NCI-H2029 (cell line): ENCODE measurements at regions not wholly inside any gene's neighbourhood (a gene's known extent, or its start where the extent isn't known, plus 50 kb on each side); places are given as distances from the start of the nearest gene placed in this dataset.

ENCODE experiments used
- DNase-seq: peaks from one replicate; lab custom pipeline; 2025; lab: John Stamatoyannopoulos, UW

DNA sequence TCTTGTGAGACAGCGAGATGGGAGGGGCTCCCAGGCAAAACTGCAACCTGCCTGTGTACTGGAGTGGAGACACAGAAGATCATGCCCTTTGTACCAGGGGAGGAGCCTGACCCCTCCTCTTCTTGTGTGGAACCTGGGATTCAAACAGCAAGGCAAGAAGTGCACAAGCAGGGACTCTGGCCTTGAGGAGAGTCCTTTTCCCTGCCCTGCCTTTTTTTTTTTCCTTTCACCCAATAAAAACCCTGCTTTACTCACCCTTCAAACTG is 251.8 kb upstream of the OPRM1 start:
- DNase-seq: no peak

DNA sequence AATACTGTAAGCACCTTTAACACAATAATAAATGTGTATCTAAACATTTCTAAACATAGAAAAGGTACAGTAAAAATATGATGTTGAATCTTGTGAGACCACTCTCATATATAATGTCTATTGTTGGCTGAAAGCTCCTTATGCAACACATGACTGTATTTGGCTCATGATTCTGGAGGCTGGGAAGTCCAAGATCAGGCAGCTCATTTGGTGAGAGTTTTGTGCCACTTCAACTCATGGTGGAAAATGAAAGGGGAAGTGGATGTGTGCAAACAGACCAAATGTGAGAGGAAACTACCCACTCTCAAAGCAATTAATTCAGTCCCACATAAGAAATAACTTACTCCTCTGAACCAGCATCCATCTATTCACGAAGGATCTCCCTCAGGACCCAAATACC is 257.7 kb upstream of the OPRM1 start:
- DNase-seq: no peak

DNA sequence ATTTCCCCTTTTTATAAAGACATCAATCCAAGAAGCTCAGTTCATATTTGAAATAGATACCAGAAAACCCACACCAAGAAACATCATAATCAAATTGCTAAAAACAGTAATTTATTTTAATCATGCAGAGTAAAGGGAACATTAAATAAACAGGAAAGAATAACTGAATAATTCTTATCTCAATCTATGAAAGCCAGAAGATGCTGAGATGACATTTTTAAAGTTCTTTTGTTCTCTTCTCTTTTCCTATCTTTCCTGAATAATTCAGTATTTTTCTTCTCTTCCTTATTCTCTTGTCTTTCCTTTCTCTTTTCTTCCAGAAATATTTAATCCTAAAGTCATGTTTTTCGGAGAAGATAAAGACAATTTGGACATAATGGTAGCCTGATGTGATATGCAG is 259.0 kb upstream of the OPRM1 start:
- DNase-seq: no peak

DNA sequence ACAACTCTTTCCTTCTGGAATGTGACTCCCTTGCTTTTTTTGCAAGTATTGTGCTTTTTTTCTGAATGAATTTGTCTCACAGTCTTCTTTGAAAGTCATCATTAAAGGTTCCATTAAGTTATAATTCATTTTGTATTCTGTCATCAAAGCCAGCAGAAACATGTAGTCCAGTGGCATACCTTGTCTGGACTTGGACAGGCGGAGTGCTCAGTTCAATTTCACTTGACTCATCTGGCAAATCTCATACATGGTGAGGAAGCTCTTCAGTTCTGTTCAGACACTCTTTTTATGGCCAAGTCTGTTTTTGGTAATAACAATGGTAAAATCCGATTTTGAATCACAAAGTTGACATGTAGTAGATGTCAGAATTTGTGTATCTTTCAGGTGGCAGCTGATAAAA is 260.8 kb upstream of the OPRM1 start:
- DNase-seq: no peak

DNA sequence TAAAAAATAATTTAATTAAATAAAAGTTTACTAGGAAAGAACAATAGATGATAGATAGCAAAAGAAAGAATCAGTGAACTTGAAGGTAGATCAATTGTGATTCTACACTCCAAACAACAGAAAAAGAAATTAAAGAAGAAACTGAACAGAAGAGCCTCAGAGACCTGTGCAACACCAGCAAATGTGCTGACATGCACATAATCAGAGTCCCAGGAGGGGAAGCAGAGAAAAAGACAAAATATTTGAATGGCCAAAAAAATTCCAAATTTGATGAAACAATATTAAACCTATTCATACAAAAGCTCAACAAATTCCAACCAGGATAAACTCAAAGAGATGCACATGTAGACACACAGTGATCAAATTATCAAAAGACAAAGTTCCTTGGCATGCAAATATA is 267.5 kb upstream of the OPRM1 start:
- no peak for DNase-seq

DNA sequence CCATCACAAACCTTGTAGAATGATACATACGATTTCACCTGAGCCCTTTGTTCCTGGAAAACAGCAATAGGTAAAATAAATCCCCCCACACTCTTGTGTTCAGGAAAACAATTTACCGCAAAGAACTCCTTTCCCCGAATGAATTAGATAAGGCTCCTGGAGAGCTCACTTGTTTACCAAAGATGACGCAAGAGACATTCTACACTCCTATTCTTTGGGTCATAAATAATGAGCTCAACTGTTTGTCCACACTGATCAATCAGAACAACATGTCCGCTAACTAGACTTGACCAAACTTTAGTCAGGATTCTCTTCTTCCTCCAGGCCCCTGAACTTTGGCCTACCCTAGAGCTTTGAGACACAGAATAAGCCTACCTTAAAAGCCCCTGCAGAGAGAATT is 271.9 kb upstream of the OPRM1 start:
- no peak for DNase-seq

DNA sequence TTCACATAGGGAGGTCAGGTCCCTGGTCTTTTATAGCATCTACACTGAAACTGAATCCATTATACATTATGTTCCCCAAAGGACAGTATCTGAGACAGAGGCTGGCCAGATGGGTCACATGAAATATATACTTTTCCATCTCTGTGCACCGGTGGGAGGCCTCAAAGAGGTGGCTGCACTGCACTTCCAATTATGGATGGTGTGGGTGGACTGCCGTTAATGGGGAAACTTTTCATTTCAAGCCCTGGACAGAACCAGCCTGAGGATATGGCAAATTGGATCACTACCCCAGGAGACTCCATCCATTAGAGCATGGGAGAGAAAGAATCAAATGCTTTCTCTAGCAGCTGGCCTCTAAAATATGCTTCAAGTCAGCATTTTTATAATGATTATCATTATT is 280.5 kb upstream of the OPRM1 start:
- DNase-seq: no peak

DNA sequence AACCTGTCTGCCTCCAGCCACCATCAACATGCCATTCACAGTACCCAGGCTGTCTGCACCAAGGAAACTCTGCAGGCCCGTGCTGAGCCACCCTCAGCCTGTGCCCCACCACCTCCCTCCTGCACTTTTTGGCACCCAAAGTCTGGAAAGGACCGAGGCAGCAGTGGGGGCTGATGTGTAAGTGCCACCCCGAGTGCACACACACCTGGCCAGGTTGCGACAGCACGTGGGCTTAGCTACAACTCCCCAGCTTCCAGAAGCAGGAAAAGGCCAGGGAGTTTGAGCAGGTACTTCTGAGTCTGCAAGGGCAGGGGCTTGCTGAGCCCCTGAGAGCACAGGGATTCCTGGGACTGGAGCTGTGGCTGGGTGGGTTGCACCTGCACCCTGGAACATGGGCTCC is 303.3 kb upstream of the OPRM1 start:
- no peak for DNase-seq

DNA sequence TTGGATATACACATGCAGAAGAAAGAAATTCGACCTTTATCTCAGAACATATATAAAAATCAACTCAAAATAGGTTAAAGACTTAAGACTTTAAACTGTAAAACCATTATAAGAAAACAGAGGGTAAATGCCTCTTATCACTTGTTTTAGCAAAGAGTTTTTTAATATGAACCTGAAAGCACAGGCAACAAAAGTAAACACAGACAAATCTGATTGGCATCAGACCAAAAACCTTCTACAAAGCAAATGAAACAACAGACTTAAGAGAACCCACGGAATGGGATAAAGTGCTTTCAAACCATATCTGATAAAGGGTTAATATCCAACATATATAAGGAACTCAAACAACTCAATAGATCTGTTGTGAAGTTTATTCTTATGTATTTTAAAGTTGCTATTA is 309.9 kb upstream of the OPRM1 start:
- no peak for DNase-seq

DNA sequence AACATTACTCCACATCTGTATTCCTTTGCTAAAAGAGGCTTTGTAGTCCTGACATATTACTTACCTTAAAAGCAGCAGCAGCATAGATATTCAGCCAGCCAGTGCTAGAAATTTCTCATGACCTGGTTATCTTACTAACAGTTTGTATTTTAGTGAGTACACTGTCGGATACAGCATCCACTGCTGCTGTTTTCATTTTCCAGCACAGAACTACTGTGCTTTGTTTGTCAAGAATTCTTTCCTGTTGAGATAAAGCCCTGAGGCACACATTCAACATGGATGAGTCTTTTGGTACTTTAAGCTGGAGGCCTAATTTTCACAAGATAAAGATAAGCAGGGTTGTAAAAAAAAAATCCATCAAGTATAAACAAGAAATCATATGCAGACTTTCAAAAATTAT is 311.2 kb upstream of the OPRM1 start:
- DNase-seq: no peak

DNA sequence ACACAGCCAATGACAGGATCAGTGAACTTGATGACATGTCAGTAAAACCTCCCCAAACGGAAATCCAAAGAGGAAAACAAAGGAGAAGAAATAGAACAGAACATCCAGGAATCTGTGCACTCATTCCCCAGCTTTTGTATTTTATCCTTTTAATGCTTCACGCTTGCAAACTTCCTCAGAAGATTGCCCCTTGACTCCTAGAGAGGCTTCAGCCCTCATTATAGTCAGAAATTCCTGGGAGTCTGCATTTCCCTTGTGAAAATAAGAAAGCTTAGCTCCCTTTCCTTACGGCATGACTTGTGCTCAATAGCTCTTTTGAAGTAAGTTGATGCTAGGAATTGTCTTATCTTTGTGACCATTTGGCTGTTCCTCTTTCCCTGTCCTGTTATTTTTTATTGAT is 313.6 kb upstream of the OPRM1 start:
- no peak for DNase-seq

DNA sequence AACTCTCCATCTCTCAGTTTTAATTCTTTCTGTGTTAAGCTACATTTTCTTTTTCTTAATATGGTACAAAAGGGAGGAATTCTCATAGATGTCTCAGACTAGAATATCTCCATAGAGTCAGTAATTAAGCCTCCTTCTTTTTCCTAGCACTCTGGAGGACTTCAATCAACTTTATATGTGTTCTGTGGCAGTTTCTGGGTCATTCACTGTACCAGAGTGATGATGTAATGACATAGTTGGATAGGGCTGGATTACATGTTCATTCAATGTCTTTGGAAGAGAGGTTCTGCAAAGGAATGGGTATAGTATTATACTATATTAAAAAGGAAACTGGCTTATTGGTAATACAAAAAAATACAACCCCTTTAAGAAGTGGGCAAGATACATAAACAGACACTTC is 318.3 kb upstream of the OPRM1 start:
- no peak for DNase-seq

DNA sequence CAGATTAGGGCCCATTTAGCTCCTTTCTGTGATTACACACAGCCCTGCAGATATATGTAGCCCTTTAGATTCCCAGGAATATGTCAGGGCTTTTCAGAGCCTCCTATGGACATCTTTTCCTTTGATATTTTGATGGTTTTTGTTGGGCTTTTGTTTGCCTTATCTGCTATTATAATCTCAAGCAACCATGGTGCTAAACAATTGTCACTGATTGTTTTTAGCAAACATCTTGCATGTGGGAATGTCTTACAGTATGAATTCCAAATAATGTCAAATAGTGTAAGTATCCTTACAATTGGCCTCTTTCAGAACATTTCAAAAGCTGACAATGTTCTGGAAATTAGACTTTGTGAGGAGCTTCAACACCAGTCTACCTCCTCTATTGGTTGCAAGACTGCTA is 333.6 kb upstream of the OPRM1 start:
- DNase-seq: no peak

DNA sequence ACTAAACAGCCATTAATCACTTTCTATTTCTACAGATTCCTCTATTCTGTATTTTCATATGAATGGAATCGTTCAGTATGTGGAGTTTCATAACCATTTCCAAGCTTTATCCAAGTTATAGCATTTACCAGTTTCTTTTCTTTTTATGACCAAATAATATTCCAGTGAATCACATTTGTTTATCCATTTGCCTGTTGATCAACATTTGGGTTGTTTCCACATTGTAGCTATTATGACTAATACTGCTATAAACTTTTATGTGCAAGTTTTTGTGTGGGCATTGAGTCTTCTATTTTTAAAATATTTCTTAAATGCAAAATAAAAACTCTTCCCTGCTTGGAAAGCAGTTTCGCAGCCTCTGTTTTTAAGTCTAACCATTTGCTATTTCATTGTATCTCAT is 336.4 kb upstream of the OPRM1 start:
- no peak for DNase-seq

DNA sequence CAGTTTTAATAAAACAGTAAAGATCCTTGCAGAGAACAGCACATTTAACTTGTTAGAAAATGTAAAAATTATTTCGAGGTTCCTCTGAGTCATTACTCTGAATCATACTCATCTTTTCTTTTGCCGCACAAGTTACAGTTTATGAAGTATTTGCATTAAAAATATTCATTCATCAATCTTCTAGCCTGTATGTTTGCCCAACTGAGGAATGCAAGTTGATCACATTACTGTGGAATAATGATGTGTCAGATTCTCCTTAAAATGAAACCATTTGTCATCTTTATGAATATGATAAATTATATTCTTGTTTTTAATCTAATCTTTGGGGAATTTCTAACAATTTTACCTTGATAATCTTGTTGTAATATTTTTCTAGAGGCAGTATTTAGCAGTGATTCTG is 340.4 kb upstream of the OPRM1 start:
- no peak for DNase-seq

DNA sequence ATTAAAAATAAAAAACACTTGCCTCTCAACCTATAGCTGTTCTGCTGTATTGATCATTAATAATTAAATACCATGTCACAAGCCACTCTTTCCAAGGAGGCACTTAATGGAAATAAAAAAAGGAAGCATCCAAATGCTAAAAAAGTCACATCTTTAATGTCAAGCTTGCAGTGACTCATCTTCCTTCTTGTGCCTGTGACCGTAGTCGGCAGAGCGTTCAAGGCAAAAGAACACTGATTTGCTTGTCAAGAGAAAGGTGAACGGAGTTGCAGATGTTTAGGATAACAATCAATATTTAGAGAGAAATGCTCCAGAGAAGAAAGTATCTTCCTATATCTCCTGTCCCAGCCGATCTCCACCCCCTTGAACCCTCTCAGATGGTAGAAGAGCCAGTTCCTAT is 341.0 kb upstream of the OPRM1 start:
- no peak for DNase-seq

DNA sequence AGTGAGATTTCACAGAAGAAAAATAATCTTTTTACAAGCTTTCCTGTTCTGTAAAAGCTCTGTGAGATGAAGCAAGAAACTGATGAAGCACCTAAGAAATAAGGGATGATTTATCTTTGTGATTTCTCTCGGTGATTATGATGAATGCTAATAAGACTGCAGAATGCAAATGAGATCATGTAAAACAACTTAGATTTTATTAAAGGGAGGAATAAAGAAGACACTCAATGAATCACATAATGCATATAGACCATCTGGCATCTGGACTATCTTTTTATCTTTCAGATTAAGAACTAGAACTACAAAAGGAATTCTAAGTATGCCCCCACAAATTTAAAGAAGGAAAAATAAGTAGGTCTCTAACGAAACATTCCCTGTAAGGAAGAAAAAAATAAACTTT is 361.5 kb upstream of the OPRM1 start:
- DNase-seq: no peak

DNA sequence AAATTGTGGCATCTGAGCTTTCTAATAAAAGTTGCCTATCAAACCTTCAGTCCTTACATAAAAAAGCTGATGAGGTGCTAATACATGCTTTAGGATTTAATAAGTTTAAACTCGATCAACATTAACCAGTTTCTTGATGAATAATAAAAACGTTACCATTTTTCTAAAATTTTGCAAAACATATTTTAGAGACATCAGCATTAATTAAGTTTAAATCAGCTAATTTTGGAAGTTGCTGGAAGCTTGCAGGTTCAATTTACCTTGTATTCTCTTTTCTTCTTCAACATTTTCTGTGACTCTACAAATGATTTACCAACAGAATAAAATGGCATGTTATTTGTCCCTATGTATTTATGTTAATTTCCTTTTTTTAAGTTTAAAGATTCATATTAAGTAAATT is 365.3 kb upstream of the OPRM1 start:
- no peak for DNase-seq

DNA sequence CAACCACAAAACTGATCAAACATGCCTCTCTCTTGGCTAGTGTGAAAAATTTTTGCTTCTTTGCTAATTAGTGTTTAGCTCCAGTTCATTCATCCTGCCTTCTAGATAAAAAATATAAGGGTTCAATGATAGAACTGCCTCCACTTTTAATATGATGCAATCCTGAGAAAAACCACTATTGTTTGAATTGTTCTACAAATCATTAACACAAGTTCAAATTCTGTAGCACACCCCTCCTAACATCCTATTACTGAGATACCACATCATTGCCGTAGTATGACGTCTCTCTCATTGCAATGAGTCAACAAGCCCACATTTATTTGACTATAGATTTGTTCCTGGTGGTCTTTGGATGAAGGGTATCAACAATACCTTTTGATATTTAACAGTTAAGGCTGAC is 365.8 kb upstream of the OPRM1 start:
- DNase-seq: no peak

DNA sequence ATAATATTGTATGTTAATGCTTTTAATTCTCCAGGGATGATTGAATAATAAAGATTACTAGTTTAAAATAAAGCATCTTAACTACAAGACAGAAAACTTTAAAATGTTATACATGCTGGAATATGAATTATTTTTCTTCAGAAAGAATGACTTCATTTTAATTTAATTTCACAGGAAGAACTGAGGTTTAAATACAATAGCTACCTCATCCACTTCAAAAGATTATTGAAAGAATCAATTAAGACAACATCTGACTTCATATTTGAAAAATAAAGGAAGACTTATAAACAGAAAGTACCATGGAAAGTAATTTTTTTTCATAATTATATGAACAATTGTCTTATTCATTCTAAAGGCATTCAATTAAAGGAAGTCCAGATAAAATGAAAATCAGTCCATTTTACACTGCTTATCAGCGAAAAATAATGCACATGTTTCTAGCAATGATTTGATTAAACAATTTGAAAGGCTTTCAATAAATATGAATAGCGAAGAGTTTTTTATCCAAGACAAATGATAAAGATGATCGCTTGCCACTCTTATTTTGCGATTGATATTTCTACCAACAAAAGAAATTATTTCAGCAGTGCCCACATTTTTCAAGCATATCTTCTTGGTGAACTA is 368.5 kb upstream of the OPRM1 start:
- DNase-seq: no peak

DNA sequence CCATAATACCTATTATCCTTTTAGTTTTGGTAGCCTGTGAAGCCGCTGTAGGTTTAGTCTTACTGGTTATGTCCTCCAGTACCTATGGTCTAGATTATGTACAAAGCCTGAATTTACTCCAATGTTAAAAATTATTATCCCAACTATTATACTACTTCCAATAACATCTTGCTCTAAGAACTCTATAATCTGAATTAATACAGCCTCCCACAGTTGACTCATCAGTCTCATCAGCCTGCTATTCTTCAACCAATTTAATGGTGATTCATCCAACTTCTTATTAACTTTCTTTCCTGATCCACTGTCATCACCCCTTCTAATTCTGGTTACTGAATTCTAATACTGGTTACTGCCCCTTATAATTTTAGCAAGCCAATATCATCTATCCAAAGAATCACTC is 370.3 kb upstream of the OPRM1 start:
- no peak for DNase-seq

DNA sequence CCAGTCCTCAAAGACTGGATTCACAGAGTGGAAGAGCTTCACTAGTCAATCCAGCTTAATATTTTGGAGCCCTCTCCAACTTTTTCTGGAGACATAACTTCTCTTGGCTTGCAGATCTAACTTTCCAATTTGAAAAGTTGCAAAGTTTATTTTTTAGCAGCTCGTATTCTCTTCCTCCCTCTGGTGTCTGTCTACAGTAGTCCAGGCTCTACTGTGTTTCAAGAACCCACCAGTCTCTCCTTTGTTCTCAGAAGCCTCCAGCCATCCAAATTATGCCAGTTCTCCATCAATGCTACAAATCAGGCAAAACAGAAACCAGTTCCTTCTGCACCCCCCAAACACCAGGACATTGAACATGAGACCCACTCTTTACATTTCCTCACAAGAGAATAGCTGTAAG is 376.1 kb upstream of the OPRM1 start:
- no peak for DNase-seq

DNA sequence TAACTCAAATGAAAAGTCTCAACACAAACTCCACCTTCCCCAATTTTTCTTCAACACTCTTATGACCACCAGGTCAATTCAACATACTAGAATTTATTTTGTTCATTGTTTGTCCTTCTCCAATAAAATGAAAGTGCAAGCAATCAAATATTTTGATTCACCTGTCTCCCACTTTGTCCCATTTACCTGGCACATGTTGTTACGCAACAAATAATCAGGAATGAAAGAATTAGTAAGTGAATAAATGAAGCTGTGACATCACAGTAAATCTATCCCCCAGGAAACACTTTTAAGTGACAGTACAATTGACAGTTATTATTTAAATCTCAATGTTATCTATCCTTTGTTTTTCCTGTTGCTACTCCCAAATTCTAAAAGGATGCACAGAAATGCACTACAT is 393.7 kb upstream of the OPRM1 start:
- DNase-seq: no peak

DNA sequence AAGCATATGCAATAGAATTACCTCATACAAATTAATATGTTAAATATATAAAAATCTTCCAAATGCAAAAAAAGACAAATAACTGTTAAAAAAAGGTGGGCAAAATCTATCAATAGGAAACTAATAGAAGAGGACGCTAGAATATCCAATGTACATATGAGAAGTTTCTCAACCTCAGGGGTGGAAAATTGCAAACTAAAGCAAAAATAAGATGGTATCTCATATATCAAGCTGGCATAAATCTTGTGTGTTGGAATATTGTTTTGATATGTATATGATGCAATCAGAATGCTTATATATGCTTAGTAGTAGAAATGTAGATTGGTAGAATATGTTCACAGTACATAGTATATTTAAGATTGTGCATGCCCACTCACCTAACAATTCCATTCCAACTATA is 395.0 kb upstream of the OPRM1 start:
- DNase-seq: no peak

DNA sequence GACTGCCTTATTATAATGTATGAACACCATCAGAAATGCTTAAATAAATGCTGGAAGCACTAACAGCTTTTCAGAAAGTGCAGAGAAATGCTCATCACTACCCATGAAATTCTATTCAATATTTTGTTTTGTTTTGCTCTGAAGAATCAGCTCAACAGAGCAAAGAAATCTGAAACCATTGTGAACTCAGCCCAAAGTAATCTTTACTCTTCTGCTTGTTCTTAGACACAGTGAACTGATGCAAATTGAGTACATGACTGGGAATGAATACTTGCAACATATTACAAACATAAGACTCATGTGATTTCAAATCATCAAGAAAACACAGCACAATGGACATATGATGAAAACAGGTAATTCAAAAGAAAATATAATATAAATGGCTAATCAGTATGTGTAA is 404.6 kb upstream of the OPRM1 start:
- DNase-seq: no peak
